Glomerular visceral epithelial cell (primary cell): ENCODE measurements at regions not wholly inside any gene's neighbourhood (a gene's known extent, or its start where the extent isn't known, plus 50 kb on each side); places are given as distances from the start of the nearest gene placed in this dataset.

ENCODE experiments used
- DNase-seq: peaks from one replicate; pipeline ENCODE4 v3.0.0-alpha.2; 2016; ENCODE audit errors: extremely low spot score

GRCh38 chr12:72082986-72083820 is 144.6 kb downstream of the TPH2 start:
- no peak for DNase-seq

- no peak for DNase-seq
Observed at GRCh38 chr12:72084061-72084460, 145.4 kb downstream of the TPH2 start.

GRCh38 chr12:72084880-72085279 is 146.2 kb downstream of the TPH2 start:
- DNase-seq: no peak

- DNase-seq: no peak
Observed at GRCh38 chr12:72089678-72090077, 151.0 kb downstream of the TPH2 start.

GRCh38 chr12:72093424-72093823 is 154.8 kb downstream of the TPH2 start:
- DNase-seq: no peak

- DNase-seq: no peak
Observed at GRCh38 chr12:72093930-72094329, 155.3 kb downstream of the TPH2 start.

- DNase-seq: no peak
Observed at GRCh38 chr12:72094490-72094889, 155.8 kb downstream of the TPH2 start.

- DNase-seq: no peak
Observed at GRCh38 chr12:72095025-72095424, 156.4 kb downstream of the TPH2 start.

GRCh38 chr12:72098622-72099021 is 160.0 kb downstream of the TPH2 start:
- DNase-seq: no peak

GRCh38 chr12:72100854-72101253 is 162.2 kb downstream of the TPH2 start:
- DNase-seq: no peak

GRCh38 chr12:72102150-72102549 is 163.5 kb downstream of the TPH2 start:
- DNase-seq: no peak

GRCh38 chr12:72105849-72106248 is 166.3 kb upstream of the TRHDE start:
- no peak for DNase-seq

GRCh38 chr12:72110937-72111650 is 161.1 kb upstream of the TRHDE start:
- no peak for DNase-seq

- DNase-seq: no peak
Observed at GRCh38 chr12:72111706-72112105, 160.5 kb upstream of the TRHDE start.

GRCh38 chr12:72133497-72134055 is 138.6 kb upstream of the TRHDE start:
- peak; percentile 5 for DNase-seq

GRCh38 chr12:72134246-72135020 is 137.7 kb upstream of the TRHDE start:
- DNase-seq: no peak

GRCh38 chr12:72135021-72135301 is 137.2 kb upstream of the TRHDE start:
- no peak for DNase-seq

GRCh38 chr12:72136792-72137191 is 135.4 kb upstream of the TRHDE start:
- DNase-seq: no peak

GRCh38 chr12:72139411-72139810 is 132.8 kb upstream of the TRHDE start:
- no peak for DNase-seq

- DNase-seq: peak; percentile 1
Observed at GRCh38 chr12:72141381-72141780, 130.8 kb upstream of the TRHDE start.

GRCh38 chr12:72144553-72144952 is 127.6 kb upstream of the TRHDE start:
- no peak for DNase-seq

GRCh38 chr12:72146495-72146894 is 125.7 kb upstream of the TRHDE start:
- DNase-seq: no peak
